Right ventricle myocardium superior (tissue), 1 donor: ENCODE measurements at regions not wholly inside any gene's neighbourhood (a gene's known extent, or its start where the extent isn't known, plus 50 kb on each side); places are given as distances from the start of the nearest gene placed in this dataset.
"Not testable (repeated sequence)": the region's sequence is repeated elsewhere in the genome, so short reads cannot be mapped to it uniquely, and the experiment has no call there.

Experiments used
- ATAC-seq: fragments of 200-7000 bp; cut with Tn5 transposase; one replicate; pipeline ENCODE4 v1.9.1; 2020; ENCODE audit warnings: mild to moderate bottlenecking; ENCODE audit not compliant: poor library complexity
- DNase-seq: peaks from one replicate; pipeline ENCODE4 v3.0.0-alpha.2; 2020
- intact Hi-C: fragments of 100-400 bp; cut with DNase I; formaldehyde crosslinking; loops from one replicate; pipeline ENCODE4 v1.11.2; 2022
- donor health status: DM: no; HTN: yes; CAD: no; lungs with severe emphysema.

GRCh38 chr2:180927030-180927686 lies 53.2 kb upstream of the UBE2E3 start:
- intact Hi-C loops = no loop called here
- DNase-seq (no peak), ATAC-seq (no peak)

DNA sequence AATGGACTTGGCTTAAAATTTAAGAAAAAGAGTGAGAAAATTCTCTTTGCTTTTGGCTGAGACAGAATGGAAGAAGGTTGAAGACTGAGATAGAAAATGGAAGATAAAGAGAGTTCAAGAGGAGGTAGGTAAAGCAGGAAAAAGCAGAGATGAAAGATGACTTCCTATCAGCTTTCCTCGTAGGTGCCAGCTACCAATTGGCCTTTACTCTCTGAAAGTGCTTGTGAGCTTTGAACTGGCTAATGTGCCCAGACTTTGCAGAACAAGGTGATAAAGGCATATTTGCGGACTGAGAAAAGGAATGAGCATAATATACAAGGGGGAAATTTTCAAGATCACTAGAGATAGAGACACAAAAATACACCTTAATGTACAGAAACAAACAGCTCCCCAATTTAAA lies 54.7 kb upstream of the UBE2E3 start:
- no peak for DNase-seq
- no peak for ATAC-seq
- intact Hi-C loops = no loop called here

GRCh38 chr2:180924063-180924462 lies 56.3 kb upstream of the UBE2E3 start:
- intact Hi-C loops = no loop called here
- DNase-seq (no peak), ATAC-seq (no peak)

GRCh38 chr2:180910831-180911665 lies 69.4 kb upstream of the UBE2E3 start:
- DNase-seq (no peak), ATAC-seq (no peak)
- intact Hi-C loops = no loop called here

DNA sequence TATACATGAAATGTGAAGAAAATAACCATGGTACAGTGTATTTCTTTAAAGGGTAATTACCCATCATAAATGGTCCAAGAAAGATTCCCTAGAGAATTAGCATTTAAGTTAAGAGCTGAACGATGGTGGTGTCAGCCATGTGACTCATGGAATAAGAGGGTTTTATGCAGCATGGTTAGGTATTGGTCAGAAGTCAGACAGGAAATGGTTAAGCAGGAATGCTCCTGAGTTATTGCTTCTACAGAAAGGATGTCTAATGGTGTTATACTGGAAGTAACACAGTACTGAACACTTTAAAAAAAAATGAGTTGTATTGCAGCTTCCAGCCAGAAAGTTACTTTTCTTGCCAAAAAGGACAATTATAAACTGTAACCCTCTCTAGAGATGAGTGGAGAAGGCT lies 72.7 kb upstream of the UBE2E3 start:
- intact Hi-C loops = no loop called here

GRCh38 chr2:180905461-180905860 lies 74.9 kb upstream of the UBE2E3 start:
- no peak for ATAC-seq

More for the DNA sequence above, 72.7 kb upstream of the UBE2E3 start:
- ATAC-seq = no peak
- DNase-seq = no peak

GRCh38 chr2:180905002-180905401 lies 75.4 kb upstream of the UBE2E3 start:
- no peak for DNase-seq
- intact Hi-C loops = no loop called here
- no peak for ATAC-seq

More at GRCh38 chr2:180905461-180905860, 74.9 kb upstream of the UBE2E3 start:
- intact Hi-C loops = no loop called here
- no peak for DNase-seq

DNA sequence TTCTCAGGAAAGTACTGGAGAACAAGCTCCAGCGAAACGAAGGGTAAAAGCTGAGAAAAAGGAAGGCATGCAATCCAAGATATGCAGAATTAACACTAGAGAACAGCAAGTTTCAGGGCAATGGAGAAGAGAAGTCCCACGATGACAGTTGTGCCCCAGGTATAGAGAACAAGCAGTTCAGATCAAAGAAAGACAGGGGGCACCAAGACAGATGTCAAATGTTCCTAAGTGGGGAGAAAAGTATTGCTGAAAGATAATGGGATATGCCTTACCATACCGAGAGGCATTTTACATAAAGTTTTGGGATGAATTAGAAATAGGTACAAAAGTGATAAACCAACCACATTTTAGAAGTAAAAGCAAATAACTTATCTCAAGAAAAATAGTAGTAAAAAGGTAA lies 79.1 kb upstream of the UBE2E3 start:
- no peak for ATAC-seq
- no peak for DNase-seq
- intact Hi-C loops = no loop called here

- no peak for DNase-seq
- ATAC-seq = no peak
- intact Hi-C loops = no loop called here
Observed at GRCh38 chr2:180893752-180894151, 86.7 kb upstream of the UBE2E3 start.

DNA sequence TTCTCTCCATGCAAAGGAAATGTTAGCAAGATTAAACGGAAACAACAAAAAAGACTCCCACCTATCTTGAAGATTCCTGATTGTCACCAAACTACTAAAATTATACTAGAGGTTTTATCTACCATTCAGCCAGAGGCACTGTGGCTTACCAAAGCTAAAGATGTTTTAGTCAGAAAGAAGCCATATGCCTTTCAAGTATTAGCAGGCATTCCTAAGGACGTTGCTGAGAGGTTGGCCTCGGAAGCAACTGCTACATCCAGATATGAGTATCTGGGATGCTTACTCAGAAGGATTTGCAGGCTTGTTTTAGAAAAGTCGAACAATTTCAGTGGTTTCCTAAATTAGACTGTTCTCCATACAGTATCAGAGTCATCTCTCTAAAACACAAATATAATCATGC lies 88.3 kb upstream of the UBE2E3 start:
- intact Hi-C loops = no loop called here
- ATAC-seq (no peak), DNase-seq (no peak)

DNA sequence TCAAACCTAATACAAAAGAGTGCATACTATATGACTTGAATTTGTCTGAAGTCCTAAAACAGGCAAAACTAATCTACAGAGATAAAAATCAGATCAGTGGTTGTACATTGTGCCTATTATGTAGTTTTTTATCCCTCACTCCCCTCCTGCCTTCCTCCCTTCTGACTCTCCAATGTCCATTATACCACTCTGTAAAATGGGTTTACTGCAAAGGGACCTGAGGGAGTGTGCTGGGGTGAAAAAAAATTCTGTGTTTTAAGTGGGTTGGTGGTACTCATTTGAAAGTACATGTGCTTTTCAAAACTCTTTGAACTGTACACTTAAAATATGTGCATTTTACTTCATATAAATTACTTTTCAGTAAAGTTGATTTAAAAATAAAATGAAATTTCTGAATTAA lies 89.0 kb upstream of the UBE2E3 start:
- DNase-seq = no peak
- intact Hi-C loops = no loop called here

GRCh38 chr2:180890781-180891180 lies 89.6 kb upstream of the UBE2E3 start:
- ATAC-seq (no peak), DNase-seq (no peak)
- intact Hi-C loops = no loop called here

More for the DNA sequence above, 89.0 kb upstream of the UBE2E3 start:
- no peak for ATAC-seq

GRCh38 chr2:180882959-180883358 lies 97.4 kb upstream of the UBE2E3 start:
- intact Hi-C loops = no loop called here
- ATAC-seq = no peak
- DNase-seq = no peak

- intact Hi-C loops = no loop called here
- ATAC-seq = no peak
- no peak for DNase-seq
Observed at GRCh38 chr2:180876506-180876905, 103.9 kb upstream of the UBE2E3 start.

GRCh38 chr2:180873219-180873618 lies 107.2 kb upstream of the UBE2E3 start:
- ATAC-seq = no peak
- intact Hi-C loops = no loop called here
- no peak for DNase-seq

DNA sequence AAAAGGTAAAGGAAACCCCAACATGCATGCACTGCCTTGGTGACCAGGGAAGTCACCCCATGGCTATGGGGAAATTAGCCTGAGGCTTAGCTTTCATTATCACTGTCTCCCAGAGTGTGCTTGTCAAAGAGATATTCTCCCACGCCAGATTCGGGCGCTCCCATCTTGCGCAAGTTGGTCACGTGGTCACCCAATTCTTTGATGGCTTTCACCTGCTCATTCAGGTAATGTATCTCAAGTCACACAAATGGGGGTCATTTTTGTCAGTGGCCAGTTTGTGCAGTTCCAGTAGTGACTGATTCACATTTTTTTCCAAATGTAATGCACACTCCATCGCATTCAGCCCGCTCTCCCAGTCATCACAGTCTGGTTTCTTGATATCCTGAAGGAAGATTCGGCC lies 107.6 kb upstream of the UBE2E3 start:
- intact Hi-C loops, DNase-seq, ATAC-seq: not testable (repeated sequence)

DNA sequence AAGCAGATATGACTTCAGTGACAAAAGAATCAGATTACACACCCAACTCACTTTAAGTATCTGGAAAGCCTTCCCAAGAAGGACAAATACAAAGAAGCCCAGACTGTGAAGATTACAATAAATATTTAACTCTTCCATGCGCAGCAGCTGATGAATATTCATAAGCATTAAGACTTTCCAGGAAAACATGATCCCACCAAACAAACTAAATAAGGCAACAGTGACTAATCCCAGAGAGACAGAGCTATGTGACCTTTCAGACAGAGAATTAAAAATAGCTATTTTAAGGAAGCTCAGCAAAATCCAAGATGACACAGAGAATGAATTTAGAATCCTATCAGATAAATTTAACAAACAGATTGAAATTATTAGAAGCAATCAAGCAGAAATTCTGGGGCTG lies 108.2 kb upstream of the UBE2E3 start:
- intact Hi-C loops = no loop called here
- DNase-seq (no peak), ATAC-seq (no peak)

- DNase-seq = no peak
- ATAC-seq = no peak
- intact Hi-C loops = no loop called here
Observed at GRCh38 chr2:180871649-180872048, 108.8 kb upstream of the UBE2E3 start.

DNA sequence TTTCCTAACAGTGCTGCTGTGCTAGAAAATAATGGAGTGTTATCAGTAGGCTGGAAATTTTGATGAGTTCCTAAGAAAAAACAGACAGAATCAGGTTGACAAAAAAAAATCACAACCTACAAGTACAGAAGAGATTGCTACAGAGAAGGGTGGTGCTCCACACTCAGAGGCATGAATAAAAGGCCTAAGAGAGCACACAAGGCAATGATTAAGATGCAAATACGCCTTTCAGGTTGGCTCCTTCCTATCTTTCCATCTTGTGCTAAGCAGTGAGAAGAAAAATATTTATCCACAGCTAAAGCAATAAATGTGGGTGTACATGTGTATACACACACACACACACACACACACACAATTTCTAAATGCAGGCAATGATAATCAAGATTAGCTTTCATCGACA lies 130.6 kb upstream of the UBE2E3 start:
- ATAC-seq (no peak), DNase-seq (no peak)
- intact Hi-C loops = no loop called here

- DNase-seq = no peak
- no peak for ATAC-seq
- intact Hi-C loops = no loop called here
Observed at GRCh38 chr2:180848393-180848792, 132.0 kb upstream of the UBE2E3 start.
